ENCODE measurements at regions not wholly inside any gene's neighbourhood (a gene's known extent, or its start where the extent isn't known, plus 50 kb on each side); places are given as distances from the start of the nearest gene placed in this dataset.

GRCh38 chr2:231646476-231646875, 53.8 kb downstream of the TEX44 start:
- FAIRE-seq, result no peak
- no peak overlapping the region for H3K27ac ChIP-seq (ENCODE audit: extremely low read depth, low read depth, low read length)
- TF ChIP-seq ATF1 (CRISPR knock-in tag; IDR thresholded peaks at IDR 0.05), result no peak
- TF ChIP-seq ATF1 (tag; IDR thresholded peaks at IDR 0.05), result no peak
- TF ChIP-seq XRCC3 (IDR thresholded peaks at IDR 0.05), result no peak
- TF ChIP-seq, protein P1, sequence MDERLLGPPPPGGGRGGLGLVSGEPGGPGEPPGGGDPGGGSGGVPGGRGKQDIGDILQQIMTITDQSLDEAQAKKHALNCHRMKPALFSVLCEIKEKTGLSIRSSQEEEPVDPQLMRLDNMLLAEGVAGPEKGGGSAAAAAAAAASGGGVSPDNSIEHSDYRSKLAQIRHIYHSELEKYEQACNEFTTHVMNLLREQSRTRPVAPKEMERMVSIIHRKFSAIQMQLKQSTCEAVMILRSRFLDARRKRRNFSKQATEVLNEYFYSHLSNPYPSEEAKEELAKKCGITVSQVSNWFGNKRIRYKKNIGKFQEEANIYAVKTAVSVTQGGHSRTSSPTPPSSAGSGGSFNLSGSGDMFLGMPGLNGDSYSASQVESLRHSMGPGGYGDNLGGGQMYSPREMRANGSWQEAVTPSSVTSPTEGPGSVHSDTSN (CRISPR knock-in tag; IDR thresholded peaks at IDR 0.05; ENCODE audit: low read depth), result no peak
- TF ChIP-seq, protein P1 (tag; conservative IDR thresholded peaks at IDR 0.05; ENCODE audit: low read depth), result no peak
- TF ChIP-seq, protein P2, sequence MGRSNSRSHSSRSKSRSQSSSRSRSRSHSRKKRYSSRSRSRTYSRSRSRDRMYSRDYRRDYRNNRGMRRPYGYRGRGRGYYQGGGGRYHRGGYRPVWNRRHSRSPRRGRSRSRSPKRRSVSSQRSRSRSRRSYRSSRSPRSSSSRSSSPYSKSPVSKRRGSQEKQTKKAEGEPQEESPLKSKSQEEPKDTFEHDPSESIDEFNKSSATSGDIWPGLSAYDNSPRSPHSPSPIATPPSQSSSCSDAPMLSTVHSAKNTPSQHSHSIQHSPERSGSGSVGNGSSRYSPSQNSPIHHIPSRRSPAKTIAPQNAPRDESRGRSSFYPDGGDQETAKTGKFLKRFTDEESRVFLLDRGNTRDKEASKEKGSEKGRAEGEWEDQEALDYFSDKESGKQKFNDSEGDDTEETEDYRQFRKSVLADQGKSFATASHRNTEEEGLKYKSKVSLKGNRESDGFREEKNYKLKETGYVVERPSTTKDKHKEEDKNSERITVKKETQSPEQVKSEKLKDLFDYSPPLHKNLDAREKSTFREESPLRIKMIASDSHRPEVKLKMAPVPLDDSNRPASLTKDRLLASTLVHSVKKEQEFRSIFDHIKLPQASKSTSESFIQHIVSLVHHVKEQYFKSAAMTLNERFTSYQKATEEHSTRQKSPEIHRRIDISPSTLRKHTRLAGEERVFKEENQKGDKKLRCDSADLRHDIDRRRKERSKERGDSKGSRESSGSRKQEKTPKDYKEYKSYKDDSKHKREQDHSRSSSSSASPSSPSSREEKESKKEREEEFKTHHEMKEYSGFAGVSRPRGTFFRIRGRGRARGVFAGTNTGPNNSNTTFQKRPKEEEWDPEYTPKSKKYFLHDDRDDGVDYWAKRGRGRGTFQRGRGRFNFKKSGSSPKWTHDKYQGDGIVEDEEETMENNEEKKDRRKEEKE (IDR thresholded peaks at IDR 0.05; ENCODE audit: borderline replicate concordance in 1 of 2, control insufficient read depth in 1 of 2, low read depth in 2 of 2, low read length in 1 of 2), result no peak
- TF ChIP-seq, protein P3, sequence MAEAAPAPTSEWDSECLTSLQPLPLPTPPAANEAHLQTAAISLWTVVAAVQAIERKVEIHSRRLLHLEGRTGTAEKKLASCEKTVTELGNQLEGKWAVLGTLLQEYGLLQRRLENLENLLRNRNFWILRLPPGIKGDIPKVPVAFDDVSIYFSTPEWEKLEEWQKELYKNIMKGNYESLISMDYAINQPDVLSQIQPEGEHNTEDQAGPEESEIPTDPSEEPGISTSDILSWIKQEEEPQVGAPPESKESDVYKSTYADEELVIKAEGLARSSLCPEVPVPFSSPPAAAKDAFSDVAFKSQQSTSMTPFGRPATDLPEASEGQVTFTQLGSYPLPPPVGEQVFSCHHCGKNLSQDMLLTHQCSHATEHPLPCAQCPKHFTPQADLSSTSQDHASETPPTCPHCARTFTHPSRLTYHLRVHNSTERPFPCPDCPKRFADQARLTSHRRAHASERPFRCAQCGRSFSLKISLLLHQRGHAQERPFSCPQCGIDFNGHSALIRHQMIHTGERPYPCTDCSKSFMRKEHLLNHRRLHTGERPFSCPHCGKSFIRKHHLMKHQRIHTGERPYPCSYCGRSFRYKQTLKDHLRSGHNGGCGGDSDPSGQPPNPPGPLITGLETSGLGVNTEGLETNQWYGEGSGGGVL (CRISPR knock-in tag; IDR thresholded peaks at IDR 0.05), result no peak
- TF ChIP-seq THRAP3 (IDR thresholded peaks at IDR 0.05; ENCODE audit: borderline replicate concordance), result no peak
- TF ChIP-seq ZNF175 (CRISPR knock-in tag; IDR thresholded peaks at IDR 0.05; ENCODE audit: low read depth), result no peak
- TF ChIP-seq ARID1B (IDR thresholded peaks at IDR 0.05), result no peak
- no peak for TF ChIP-seq HNRNPK (IDR thresholded peaks at IDR 0.05; ENCODE audit: low read depth, low read length, poor library complexity, severe bottlenecking)
- no peak for TF ChIP-seq ZBTB17 (CRISPR knock-in tag; IDR thresholded peaks at IDR 0.05)
- TF ChIP-seq MECOM (CRISPR knock-in tag; IDR thresholded peaks at IDR 0.05), result no peak
- no peaks in the 10 kb centered on the region for H3K9me3 ChIP-seq (replicated peaks; ENCODE audit: control insufficient read depth, insufficient read depth, low read depth, low read length)
- intact Hi-C loops (cut with micrococcal nuclease) (no loop called here), in situ Hi-C loops (cut with MboI) (no loop called here)
- BruUV-seq (replicated peaks), result no TSS peak
- H4K20me1 ChIP-seq (replicated peaks; ENCODE audit: control insufficient read depth, insufficient read depth, low read length), result no peaks in the 10 kb centered on the region
- 50% methylated on average over 6 of the region's 6 CpGs for WGBS (ENCODE audit: insufficient coverage, low coverage, missing lambda C conversion rate)
- H3K79me2 ChIP-seq (ENCODE audit: control insufficient read depth, insufficient read depth, low read length), result no peaks in the 10 kb centered on the region
- no peak overlapping the region for H3K4me2 ChIP-seq (ENCODE audit: insufficient read depth, low read length)
- ChIA-PET CTCF (ENCODE audit: low intra/inter-chr PET ratio) (no interaction called here), POLR2A (interaction anchor here (1.1 to 1.6 kb wide), 2 partner anchors 15 to 26 kb away, joined by 3 to 4 read pairs; no protein-coding TSS in a partner anchor)
- no peak overlapping the region for H2AFZ ChIP-seq (ENCODE audit: low read depth, low read length)
- H3K9me1 ChIP-seq (ENCODE audit: control insufficient read depth, insufficient read depth, low read length), result no peaks in the 10 kb centered on the region
- peaks cover 0 to 16% of the 10 kb centered on the region in 2 experiments; a peak in 4 of 5 replicates for H3K4me1 ChIP-seq (replicated peaks in 1 of 2; ENCODE audit: control insufficient read depth in 2 of 2, insufficient read depth in 2 of 2, low read length in 2 of 2)
- ATAC-seq, result no peak
- DNase-seq (ENCODE audit: extremely low read depth in 1 of 4, low spot score in 3 of 4), result no peak
- H3K4me3 ChIP-seq, result no peak overlapping the region
- H3K36me3 ChIP-seq (ENCODE audit: control insufficient read depth, insufficient read depth, low read length), result no peaks in the 10 kb centered on the region
- H3K9ac ChIP-seq (ENCODE audit: insufficient read depth in 1 of 2, low read depth in 2 of 2, low read length in 2 of 2), result no peak overlapping the region
- no peaks in the 10 kb centered on the region for H3K27me3 ChIP-seq (ENCODE audit: control insufficient read depth in 2 of 2, insufficient read depth in 2 of 2, low read length in 2 of 2)
